Smooth muscle cell of the brain vasculature (primary cell): ENCODE measurements at regions not wholly inside any gene's neighbourhood (a gene's known extent, or its start where the extent isn't known, plus 50 kb on each side); places are given as distances from the start of the nearest gene placed in this dataset.

ENCODE experiments used
- DNase-seq: peaks from one replicate; pipeline ENCODE4 v3.0.0-alpha.2; 2012; ENCODE audit warnings: low read depth, low spot score

- no peak for DNase-seq
Observed at GRCh38 chr4:119829326-119829725, 200.7 kb upstream of the PDE5A start.

DNA sequence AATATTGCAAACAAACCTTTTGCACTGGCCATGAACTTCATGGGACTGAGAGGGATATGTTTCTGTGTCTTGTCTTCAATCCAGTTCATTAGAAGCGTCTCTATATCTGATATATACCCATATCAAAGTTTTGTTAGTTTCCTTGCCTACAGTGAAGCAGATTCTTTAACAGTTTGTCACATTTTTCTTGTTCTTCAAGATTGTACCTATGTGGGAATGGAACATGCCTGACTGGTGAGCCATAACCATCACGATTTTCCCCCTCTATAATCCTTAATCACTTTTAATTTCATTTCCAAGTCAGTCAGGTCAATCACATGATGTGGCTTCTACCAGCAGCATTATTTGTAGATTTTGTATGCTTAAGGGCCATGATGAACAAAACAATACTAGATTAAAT, 197.1 kb upstream of the PDE5A start:
- no peak for DNase-seq

DNA sequence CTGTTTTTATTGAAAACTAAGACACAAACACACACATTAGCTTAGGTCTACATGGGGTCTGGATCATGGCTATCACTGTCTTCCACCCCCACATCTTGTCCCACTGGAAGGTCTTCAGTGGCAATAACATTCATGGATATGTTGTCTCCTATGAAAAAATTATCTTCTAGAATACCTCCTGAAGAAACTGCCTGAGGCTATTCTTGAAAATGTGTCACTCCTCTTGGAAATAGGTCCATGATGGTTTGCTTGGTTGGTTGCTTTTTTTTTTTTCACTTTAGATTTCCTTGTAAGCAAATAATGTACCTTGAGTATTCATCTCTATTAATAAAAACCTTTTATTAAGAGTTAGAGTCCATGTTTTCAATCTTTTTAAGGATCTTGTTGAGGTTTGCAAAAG, 195.3 kb upstream of the PDE5A start:
- no peak for DNase-seq

- no peak for DNase-seq
Observed at GRCh38 chr4:119823045-119823444, 194.4 kb upstream of the PDE5A start.

- no peak for DNase-seq
Observed at GRCh38 chr4:119816473-119816872, 187.9 kb upstream of the PDE5A start.

- no peak for DNase-seq
Observed at GRCh38 chr4:119810001-119810400, 181.4 kb upstream of the PDE5A start.

DNA sequence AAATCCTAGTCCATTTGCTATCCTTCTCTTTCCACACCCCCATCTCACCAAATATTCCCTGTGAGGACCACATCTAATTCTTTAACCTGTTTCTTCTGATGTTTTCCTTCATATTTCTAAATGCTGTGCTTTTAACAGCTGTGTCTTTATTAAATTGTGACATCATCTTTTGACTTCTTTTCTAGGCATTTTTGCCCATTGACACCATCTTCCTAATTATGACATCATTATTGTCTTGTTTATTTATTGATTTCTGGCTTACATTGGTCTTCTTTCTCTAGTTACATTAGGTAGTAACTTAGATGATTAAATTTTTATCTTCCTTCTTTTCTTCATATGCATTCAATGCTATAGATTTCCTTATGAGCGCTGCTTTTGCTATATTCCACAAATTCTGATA, 175.8 kb upstream of the PDE5A start:
- DNase-seq, result no peak

DNA sequence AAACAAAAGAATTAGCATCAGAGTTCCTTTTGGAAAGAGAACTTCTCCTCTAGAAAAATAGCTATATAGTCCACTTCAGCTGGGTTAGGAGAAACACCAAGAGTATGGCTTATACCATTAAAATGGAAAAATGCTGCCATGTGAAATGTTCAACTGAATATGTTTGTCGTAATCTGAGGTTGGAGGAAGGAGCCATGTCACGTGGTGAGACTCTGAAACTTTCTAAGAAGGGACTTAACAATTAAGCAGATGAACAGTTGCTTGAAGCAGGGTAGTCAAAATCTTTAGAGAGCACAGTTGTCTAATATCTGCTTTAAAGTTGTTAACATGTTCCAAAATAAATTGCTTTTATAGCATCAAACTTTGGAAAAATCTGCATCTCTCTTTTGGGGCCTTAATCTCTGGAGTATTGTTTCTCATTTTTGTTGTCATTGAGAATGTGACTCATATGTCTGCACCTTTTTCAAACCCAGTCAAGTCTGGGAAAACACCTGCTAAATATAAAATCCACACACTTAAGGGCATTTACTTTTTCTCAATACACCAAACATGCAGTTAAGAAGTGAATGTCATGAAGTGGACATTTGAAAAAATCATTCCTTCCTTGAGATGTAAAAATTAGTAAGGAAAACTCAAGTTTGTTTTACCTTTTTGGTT, 168.8 kb upstream of the PDE5A start:
- no peak for DNase-seq

GRCh38 chr4:119795986-119796578, 167.5 kb upstream of the PDE5A start:
- DNase-seq, result no peak

- no peak for DNase-seq
Observed at GRCh38 chr4:119794681-119795080, 166.1 kb upstream of the PDE5A start.

- DNase-seq, result no peak
Observed at GRCh38 chr4:119794113-119794512, 165.5 kb upstream of the PDE5A start.

GRCh38 chr4:119788349-119789266, 160.0 kb upstream of the PDE5A start:
- DNase-seq, result no peak

GRCh38 chr4:119785963-119786362, 157.4 kb upstream of the PDE5A start:
- DNase-seq, result peak; percentile 7

DNA sequence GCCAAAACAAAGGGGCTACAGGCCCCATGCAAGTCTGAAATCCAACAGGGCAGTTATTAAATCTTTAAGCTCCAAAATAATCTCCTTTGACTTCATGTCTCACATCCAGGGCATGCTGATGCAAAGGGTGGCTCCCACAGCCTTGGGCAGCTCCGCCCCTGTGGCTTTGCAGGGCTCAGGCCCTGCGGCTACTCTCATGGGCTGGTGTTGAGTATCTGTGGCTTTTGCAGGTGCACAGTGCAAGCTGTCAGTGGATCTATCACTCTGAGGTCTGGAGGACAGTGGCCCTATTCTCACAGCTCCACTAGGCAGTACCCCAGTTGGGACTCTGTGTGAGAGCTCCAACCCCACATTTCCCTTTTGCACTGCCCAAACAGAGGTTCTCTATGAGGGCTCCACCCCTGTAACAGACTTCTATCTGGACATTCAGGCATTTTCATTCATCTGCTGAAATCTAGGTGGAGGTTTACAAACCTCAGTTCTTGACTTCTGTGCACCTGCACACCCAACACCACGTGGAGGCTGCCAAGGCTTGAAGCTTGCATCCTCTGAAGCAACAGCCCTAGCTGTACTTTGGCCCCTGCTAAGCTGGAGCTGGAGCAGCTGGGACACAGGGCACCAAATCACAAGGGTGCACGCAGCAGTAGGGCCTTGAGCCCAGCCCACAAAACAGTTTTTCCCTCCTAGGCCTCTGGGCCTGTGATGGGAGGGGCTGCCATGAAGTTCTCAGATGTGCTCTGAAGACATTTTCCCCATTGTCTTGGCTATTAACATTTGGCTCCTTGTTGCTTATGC, 154.8 kb upstream of the PDE5A start:
- no peak for DNase-seq

DNA sequence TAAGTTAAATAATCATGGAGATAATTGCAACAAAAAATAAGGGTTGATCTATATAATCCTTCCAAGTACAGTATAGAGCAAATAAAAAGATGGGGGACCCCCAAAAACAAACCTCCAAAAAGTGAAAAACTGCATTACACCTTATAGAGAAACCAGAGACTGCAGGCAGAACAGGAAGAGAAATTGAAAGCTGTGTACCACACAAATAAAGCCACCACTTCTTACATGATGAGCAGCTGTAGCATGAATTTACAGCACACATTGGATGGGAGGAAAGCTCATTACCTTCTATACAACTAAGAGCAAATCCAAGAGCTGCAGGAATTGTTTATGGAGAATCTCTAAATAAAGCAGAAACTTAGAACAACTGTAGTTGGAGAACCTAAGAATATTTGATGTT, 152.4 kb upstream of the PDE5A start:
- DNase-seq, result no peak

DNA sequence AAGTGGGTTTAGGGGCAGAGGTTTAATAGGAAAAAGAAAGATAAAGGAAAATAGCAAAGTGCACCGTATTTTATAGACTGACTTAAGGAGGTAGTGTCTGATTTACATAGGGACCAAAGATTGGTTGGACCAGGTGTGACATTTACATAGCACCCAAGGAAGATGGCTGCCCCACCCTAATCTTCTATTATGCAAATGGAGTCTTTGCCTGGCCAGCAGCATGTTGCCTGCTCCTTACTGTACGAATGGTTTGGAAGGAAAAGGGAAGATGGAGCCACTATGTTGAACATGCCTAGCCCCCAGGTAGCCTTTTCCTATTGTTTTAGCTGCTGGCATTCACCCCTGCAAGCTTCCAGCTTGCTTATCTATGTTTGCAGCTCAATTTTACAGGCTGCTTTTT, 146.2 kb upstream of the PDE5A start:
- DNase-seq, result no peak

- DNase-seq, result no peak
Observed at GRCh38 chr4:119765951-119766350, 137.3 kb upstream of the PDE5A start.

DNA sequence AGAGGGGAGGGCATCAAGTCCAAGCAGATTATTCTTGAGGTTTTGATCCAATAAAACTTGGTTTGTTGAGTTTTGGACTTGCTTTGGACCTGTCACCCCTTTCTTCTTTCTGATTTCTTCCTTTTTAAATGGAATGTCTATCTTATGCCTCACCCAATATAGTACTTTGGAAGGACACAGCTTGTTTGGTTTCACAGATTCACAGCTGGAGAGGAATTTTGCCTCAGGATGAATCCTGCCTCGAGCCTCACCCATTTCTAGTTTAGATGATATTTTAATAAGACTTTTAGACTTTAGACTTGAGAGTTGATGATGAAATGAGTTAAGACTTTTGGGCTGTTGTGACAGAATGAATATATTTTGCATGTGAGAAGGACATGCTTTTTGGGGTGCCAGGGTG, 136.9 kb upstream of the PDE5A start:
- DNase-seq, result no peak

DNA sequence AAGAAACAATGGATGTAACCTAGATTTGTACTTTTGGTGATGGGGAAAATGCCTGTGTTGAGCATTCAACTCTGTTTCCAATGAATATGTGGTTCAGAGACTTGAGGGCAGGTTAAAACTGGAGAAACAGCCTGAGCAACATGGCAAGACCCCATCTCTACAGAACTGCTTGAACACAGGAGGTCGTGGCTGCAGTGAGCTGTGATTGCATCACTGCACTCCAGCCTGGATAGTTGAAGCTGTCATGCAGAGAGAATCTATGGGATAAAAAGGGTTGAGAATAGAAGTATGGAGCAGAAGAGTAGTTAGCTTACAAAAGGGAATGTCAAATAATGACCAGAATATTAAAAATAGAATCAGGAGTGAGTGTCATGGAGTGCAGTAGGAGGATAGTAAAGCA, 134.8 kb upstream of the PDE5A start:
- DNase-seq, result no peak

DNA sequence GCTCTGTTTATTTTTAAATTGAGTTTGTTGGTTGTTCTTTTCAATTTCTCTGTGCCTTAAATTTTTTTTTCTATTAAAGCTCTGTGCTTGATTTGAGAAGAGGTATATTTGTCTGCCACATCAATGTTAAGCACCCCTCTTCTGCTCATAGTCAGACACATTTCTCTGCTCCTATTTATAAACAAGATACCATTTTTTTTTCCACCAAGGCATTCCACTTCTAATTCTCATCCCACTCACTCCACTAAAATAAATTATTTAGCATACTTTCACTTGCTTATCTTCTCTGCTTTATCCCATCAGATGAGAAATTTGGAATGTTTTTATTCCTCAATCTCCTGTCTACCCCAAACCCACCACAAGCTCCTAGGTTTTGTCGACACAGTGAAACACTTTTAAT, 127.0 kb upstream of the PDE5A start:
- DNase-seq, result no peak

DNA sequence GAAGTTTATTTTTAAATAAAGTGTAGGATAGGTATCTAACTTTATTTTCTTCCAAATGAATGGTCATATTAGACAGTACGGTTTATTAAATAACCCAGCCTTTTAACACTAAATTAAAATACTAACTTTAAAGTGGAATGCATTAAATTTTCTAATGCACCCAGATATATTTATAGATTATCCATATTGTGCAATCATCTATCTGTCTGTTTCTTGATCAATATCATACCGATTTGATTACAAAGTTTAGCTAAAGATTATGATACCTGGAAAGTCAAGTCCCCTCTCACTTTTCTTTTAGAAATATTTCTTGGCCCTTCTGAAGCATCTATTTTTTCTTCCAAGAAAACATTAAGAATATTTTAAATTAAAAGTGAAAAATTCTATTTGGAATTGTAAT, 124.3 kb upstream of the PDE5A start:
- no peak for DNase-seq

GRCh38 chr4:119750771-119751170, 122.2 kb upstream of the PDE5A start:
- no peak for DNase-seq
